Left colon (tissue), 2 donors: ENCODE measurements at regions not wholly inside any gene's neighbourhood (a gene's known extent, or its start where the extent isn't known, plus 50 kb on each side); places are given as distances from the start of the nearest gene placed in this dataset.

Experiments
- ATAC-seq: fragments of 200-7000 bp; cut with Tn5 transposase; one replicate; pipeline ENCODE4 v1.9.1; 2020; ENCODE audit warnings: mild to moderate bottlenecking, moderate library complexity
- DNase-seq, 2 donors: peaks; one replicate each; pipeline ENCODE4 v3.0.0-alpha.2; 2020
- intact Hi-C, 2 donors: fragments of 100-400 bp; cut with DNase I in 1 of 2; cut with micrococcal nuclease in 1 of 2; formaldehyde crosslinking; loops; one replicate each; pipeline versions ENCODE4 v1.11.2 to v1.14.0; 2022; cut with DNase I, micrococcal nuclease
- donor health status: DM: no; HTN: no; CAD: no.
- donor health status: DM: yes; HTN: yes; CAD: no.

DNA sequence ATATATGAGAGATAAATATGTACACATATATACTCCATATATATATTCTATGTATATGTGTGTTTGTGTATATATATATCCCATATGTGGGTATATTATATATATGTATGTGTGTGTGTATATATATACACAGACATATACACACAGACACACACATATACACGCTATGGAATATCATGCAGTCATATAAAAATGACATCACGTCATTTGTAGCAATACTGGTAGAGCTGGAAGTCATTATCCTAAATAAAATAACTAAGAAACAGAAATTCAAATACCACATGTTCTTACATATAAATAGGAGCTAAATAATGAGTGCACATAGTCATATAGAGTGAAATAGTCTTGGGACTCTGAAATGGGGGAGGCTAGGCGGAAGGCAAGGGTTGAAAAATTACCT is 1000.2 kb downstream of the LRFN5 start:
- intact Hi-C loops, result no loop called here
- ATAC-seq (no peak), DNase-seq (no peak)

DNA sequence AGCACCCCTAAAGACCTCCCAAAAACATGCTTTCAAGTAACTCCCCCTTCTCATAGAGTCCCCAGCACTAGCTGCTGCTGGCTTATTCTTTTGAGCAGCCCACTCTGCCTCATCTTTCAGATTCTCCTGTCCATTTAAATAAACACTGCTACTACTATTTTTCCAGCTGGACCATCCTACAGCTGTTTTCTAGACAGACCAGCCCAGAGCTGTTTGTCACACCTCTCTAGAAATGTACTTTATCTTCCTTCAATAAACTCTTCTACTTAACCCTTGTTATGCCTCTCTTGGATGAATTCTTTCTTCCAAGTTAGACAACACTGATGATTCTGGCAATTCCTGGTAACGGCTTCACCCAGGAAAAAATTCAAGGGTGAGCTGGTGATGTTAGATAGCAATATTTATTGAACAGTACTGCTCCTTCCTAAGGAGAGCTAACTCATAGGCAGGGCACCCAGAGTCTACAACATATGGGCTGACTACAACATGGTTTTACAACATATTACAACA is 995.7 kb downstream of the LRFN5 start:
- intact Hi-C loops, result no loop called here
- DNase-seq (no peak), ATAC-seq (no peak)

DNA sequence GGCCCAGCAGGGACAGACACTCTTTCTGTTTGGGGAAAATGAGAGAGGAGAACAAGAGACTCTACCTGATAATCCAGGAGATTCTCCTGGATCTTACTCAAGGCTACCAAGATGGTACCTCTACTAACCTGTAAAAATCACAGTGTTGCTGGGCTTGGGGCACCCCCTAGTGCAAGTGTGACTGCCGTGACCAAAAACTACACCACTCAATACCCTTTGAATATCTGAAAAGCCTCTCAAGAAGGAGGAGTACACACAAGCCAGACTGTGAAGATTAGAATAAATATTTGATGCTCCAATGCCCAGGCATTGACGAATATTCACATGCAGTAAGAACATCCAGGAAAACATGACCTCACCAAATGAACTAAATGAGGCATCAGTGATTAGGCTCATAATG is 965.4 kb downstream of the LRFN5 start:
- DNase-seq, result no peak
- intact Hi-C loops, result no loop called here
- ATAC-seq, result no peak

DNA sequence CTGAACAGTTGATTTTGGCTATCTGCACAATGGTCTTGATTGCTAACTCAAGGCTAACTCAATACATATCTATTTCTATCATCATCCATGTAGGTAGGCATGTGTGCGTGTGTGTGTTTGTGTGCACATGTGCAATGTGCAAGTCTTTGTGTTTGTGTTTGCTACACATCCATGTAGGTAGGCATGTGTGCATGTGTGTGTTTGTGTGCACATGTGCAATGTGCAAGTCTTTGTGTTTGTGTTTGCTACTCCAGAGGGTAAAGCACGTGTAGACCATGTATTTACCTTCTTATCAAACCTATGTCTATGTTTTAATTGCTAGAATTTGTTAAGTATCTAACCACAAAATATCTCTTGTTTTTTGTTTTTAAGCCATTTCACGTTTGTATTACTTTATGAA is 962.6 kb downstream of the LRFN5 start:
- intact Hi-C loops, result no loop called here
- ATAC-seq, result no peak
- DNase-seq, result no peak

DNA sequence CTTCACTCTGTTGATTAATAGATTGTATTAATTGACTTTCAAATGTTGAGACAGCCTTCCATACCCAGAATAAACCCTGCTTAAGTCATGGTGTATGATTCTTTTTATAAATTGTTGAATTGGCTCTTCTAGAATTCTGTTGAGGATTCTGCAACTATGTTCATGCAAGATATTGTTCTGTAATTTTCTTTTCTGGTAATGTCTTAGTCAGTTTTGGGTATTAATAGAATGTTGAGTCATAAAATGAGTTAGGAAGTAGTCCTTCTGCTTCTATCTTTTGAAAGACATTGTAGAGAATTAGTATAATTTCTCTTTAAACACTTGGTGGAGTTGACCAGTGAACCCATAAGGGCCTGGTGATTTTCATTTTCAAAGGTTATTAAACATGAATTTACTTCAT is 958.9 kb downstream of the LRFN5 start:
- intact Hi-C loops, result no loop called here
- DNase-seq, result no peak
- ATAC-seq, result no peak

DNA sequence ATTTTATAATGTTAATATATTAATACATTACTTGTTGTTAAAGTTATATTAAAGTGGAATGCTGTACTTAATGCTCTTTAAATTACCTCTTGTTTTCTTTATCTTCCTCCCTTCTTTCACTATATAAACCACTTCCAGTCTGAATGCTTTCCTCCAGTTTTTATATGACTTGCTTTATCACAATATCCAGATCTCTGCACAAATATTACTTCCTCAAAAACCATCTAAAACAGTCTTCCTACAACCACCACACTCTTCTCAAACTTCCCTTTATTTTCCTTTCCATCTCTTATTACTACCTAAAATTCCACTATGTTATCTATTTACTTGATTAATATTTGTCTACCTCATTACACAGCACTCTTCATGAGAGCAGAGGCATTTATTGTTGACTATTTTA is 956.6 kb downstream of the LRFN5 start:
- ATAC-seq (no peak), DNase-seq (no peak)
- intact Hi-C loops, result no loop called here

DNA sequence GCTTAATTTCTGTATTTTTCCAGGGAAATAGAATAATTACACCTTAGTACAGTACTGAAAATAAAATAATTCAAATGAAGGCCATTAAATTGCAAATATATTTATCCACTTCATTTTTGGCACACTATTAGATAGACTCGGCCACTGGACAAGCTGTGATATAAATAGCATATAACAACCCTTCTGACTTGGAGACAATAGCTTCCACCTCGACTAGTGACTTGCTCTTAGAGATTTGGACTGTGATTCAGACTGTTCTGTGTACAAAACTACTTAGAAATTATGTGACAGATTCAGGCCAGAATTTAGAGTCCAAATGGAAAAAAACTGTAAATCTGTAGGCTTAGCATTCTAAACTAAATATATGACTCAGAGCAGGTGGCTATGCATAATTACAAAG is 949.9 kb downstream of the LRFN5 start:
- intact Hi-C loops, result no loop called here
- DNase-seq, result no peak
- ATAC-seq, result no peak

DNA sequence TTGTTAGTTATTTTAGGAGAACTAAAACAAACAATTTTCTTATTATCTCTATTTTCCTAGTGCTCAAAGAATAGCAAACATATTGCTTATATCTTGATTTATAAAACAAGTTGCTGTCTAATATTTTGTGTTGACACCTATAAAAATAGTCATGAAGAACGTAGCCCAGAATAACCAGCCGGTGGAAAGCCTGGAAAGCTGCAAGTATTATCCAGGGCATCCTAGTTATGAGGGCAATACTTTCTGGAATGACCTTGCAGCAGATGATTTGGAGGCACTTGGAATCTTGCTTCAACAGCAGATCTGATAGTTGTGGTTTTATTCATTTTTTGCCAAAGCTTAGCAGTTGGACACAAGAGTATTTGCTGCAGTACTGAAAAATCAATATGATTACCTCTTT is 948.7 kb downstream of the LRFN5 start:
- DNase-seq (no peak), ATAC-seq (no peak)
- intact Hi-C loops, result no loop called here

DNA sequence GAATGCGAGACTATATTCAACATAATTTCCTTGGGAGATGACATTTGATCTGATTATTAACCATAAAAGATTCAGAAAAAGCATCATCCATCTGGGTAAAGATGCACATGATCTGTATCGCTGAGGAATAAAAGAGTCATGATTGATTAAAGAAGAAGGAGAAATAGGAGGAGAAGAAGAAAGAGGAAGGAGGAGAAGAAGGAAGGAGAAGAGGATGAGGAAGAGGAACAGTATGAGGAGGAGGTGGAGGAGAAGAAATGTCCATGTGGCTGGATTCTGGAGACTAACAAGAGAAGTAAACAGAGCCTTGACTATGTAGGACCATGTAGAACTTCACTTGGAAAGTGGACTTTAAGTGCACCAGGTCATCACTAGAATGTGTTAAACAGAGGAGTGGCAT is 947.4 kb downstream of the LRFN5 start:
- no peak for ATAC-seq
- DNase-seq, result no peak
- intact Hi-C loops, result no loop called here

DNA sequence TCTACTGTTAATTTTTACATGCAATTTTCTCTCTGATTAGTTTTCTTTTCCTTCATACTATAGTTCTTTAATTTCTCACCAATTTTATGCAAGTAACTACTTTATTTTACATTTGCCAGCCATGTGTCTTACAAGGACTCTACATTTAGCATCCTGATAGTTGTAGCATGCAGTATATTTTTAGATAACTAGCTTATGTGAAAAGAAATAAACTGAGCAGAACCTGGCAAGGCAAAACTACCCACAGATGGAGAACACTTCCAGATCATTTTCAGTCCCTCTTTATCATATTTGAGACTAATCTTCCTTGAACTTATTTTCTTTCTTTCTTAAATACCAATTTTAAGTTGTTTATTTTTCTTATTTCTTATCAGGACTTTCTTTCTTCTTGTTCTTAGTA is 943.6 kb downstream of the LRFN5 start:
- DNase-seq (no peak), ATAC-seq (no peak)
- intact Hi-C loops, result no loop called here

DNA sequence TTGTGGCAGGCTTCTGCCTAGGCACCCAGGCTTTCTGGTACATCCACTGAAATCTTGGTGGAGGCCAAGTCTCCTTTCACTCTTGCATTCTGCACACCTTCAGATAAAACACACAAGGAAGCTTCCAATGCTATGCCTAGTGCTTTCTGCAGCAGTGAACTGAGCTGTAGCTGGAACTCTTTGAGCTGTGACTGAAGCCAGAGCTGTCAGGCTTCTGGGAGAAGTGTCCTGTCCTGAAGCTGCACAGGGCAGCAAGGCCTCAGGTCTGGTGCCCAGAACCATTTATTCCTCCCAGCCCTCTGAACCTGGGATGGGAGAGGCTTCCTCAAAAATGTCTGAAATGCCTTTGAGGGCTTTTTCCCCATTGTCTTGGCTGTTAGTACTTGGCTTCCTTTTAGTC is 941.7 kb downstream of the LRFN5 start:
- ATAC-seq, result no peak
- intact Hi-C loops, result no loop called here
- no peak for DNase-seq

DNA sequence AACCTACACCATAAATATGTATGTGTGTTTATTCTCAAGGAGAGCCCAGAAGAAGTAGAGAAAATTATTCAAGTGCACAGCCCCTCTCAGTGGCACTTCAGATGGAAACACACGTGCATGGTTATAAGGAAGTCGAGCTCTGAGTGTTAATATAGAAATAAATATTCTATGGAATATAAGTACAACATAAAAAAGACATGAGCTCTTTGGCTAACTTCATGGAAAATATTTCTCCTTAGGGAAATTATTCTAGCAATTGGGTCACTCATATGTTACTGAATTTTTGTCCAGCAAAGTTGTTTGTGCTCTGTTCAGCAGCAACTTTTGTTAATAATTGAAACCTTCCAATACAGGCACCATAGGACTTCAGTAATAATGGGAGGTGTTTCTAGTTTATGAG is 939.0 kb downstream of the LRFN5 start:
- no peak for ATAC-seq
- no peak for DNase-seq
- intact Hi-C loops, result no loop called here

DNA sequence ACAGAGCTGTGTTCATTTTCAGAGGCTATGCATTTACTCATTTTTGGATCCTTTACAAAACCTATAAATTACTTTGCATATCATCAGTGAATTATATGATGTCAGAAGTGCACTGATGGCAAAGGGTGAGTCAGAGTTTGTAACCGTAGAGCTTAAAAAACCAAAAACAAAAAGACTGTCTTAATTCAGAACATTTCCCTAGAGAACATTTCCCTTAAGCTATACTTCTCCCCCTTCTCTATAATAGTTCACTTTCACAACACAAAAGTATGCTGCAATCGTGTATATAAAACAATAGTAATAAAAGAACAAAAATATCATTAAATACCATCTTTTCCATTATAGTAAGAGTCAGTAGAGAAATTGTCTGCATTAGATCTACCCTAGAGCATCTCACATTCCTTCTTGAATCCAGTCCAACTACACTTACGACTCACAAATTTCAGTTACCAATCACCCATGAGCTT is 934.9 kb downstream of the LRFN5 start:
- intact Hi-C loops, result no loop called here
- DNase-seq (no peak), ATAC-seq (no peak)

DNA sequence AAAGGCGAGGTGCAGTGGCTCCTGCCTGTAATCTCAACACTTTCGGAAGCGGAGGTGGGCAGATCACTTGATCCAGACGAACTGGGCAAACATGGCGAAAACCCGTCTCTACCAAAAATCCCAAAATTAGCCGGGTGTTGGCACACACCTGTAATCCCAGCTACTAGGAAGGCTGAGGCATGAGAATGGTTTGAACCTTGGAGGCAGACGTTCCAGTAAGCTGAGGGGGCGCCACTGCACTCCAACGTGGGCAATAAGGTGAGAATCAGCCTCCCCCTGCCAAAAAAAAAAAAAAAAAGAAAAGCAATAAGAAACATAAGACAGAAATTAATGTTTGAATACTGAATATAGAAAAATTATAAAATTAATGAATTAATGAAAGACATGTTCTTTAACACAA is 928.7 kb downstream of the LRFN5 start:
- ATAC-seq, result no peak
- intact Hi-C loops, result no loop called here
- DNase-seq, result no peak

DNA sequence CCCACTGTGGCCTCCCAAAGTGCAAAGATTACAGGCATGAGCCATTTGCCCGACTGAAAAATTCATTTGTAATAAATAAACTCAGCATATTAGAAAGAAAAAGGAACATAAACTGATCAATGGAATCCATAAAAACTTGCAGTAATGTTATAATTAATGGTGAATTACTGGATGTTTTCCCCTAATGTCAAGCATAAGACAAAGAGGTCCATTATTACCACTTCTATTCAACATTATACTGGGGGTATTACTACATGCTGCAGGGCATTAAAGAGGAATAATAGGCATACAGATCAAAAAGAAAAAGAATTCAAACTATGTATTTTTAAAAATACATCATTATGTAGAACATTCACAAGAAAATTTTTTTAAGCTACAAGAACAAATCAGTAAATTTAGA is 926.8 kb downstream of the LRFN5 start:
- intact Hi-C loops, result no loop called here
- DNase-seq (no peak), ATAC-seq (no peak)

DNA sequence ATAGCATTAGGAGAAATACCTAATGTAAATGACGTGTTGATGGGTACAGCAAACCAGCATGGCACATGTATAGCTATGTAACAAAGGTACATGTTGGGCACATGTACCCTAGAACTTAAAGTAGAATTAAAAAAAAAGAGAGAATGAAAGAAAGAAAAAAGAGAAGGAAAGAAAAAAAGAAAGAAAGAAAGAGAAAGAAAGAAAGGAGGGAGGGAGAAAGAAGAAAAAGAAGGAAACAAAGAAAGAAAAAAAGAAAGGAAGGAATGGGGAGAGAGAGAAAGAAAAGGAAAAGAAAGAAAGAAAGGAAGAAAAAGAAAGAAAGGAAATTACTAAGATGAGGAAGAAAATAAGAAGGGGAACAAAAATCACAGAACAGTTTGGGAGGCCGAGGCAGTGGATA is 925.5 kb downstream of the LRFN5 start:
- DNase-seq (no peak), ATAC-seq (no peak)
- intact Hi-C loops, result no loop called here

DNA sequence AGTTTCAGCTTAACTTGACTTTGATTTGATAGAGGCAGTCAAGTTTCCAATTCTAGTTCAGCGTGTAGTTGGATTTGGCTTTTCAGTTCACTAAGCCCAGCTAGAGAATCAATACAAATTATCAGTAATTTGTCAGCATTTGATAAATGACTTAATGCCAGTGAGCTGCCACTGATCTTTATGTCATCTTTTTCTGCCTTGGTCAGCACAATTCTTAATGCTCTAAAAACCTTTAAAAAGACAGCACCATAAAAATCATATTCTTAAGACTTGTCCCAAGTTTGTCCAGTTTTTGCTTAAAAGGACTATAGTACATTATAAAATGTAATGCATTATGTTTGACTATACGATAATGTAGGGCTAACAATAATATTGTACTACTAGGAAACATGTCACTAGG is 920.5 kb downstream of the LRFN5 start:
- intact Hi-C loops, result no loop called here

DNA sequence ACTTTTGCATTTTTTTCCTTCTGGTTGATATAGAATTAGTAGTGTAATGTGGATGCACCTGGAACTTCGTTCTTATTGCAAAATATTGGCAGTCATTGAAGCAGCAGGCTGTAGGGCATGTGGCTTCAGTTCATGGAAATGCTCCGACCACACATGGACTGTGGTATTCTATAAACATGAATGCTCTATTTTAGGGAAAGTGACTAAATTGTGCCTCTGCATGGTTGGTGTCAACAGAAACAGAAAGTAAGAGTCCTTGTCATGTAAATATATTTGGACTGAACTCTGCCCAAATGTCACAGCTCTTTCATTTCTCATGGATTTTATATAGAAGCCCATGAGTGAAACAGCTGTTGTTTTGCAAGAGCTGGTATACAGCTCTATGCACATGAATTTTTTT is 917.0 kb downstream of the LRFN5 start:
- no peak for ATAC-seq

More for the DNA sequence above, 920.5 kb downstream of the LRFN5 start:
- DNase-seq (no peak), ATAC-seq (no peak)

DNA sequence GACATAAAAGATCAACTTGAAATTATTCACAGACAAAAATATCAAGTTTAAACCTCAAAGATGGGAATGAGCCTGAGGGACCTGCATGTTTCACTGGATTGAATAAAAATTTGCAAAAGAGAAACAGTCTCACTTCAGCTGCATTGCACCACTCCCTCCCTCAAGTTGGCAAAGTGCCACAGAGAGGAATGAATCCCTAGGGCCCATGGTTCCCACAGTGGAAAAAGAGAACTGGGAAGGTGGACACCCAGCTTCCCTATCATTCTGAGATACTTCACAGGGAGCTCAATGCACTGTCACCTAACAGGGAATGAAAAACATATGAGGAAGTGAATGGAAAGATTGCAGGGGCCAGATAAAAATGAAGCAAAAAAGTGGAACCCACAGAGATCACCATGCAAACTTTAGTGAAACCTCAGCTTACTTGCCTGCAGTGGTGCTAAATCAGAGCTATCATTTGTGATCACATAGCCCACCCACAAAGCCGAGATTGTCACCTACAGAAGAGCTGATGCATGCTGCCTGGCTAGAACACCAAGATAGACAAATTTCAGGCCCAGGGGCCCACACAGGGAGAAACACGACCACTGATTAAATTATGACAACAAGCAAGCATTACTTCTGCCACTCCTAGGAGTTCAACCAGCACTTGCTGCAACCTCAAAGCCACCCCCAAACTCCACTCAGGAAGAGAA is 911.3 kb downstream of the LRFN5 start:
- no peak for ATAC-seq
- intact Hi-C loops, result no loop called here
- DNase-seq, result no peak

More for the DNA sequence above, 917.0 kb downstream of the LRFN5 start:
- DNase-seq, result no peak
- intact Hi-C loops, result no loop called here

DNA sequence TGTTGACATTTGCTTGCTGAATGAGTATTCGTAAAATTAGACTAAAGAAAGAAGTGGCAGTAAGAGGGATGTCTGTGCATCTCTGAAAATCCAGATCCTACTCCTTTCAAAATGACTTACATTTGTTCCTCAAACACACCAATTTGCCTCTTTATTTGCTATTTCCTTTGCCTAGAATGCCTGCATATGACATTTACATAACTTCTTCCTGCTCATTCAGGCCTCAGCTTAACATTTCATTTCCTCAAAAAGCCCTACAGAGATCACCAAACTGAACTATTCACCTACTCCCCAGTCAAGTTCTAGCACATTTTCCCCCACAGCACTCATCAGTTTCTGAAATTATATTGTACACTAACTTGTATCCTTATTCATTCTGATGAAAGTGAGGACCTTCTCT is 907.2 kb downstream of the LRFN5 start:
- intact Hi-C loops, result no loop called here
- ATAC-seq (no peak), DNase-seq (no peak)

DNA sequence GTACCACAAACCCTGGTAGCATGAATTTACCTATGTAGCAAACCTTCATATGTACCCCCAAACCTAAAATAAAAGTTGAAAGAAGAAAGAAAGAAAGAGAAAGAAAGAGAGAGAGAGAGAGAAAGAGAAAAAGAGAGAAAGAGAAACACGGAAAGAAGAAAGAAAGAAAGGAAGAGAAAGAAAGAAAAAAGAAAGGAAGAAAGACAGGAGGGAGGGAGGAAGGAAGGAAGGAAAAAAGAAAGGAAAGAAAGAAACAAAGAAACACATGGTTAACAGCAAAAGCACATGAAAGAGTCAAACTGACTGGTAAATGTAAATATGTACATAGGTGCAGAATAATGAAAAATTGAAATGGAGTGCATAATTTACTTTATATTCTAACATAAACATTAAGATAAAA is 903.4 kb downstream of the LRFN5 start:
- intact Hi-C loops, result no loop called here
- DNase-seq (no peak), ATAC-seq (no peak)
